DND-41 (cell line): ENCODE measurements at regions not wholly inside any gene's neighbourhood (a gene's known extent, or its start where the extent isn't known, plus 50 kb on each side); places are given as distances from the start of the nearest gene placed in this dataset.

ENCODE experiments used
- ATAC-seq: fragments of 200-7000 bp; cut with Tn5 transposase; 3 replicates; pipeline ENCODE4 v1.9.1; 2021; ENCODE audit warnings: low read depth; ENCODE audit not compliant: insufficient read depth
- DNase-seq: peaks from one replicate; pipeline ENCODE4 v3.0.0-alpha.2; 2020
- H2AFZ ChIP-seq: 2 replicates; pipeline ENCODE4 v1.6.0; 2012; ENCODE audit warnings: low read depth, low read length
- H3K27ac ChIP-seq: 2 replicates; pipeline ENCODE4 v1.5.1; 2012; ENCODE audit warnings: low read length, inconsistent platforms
- H3K27me3 ChIP-seq: fragments of 200-600 bp; sonication (generic); 2 replicates; pipeline ENCODE4 v1.6.0; 2012; ENCODE audit warnings: low read length, mild to moderate bottlenecking, inconsistent platforms; ENCODE audit not compliant: insufficient read depth, poor library complexity
- H3K36me3 ChIP-seq: 2 replicates; pipeline ENCODE4 v1.5.1; 2012; ENCODE audit warnings: low read length, inconsistent platforms; ENCODE audit not compliant: insufficient read depth
- H3K4me1 ChIP-seq: 2 replicates; pipeline ENCODE4 v1.5.1; 2012; ENCODE audit warnings: mild to moderate bottlenecking, low read length; ENCODE audit not compliant: insufficient read depth
- H3K4me2 ChIP-seq: 2 replicates; pipeline ENCODE4 v1.6.0; 2012; ENCODE audit warnings: mild to moderate bottlenecking, moderate library complexity, low read length, inconsistent platforms; ENCODE audit not compliant: insufficient read depth
- H3K4me3 ChIP-seq, 2 experiments: fragments of 200-600 bp in 1 of 2; shearing (Covaris generic) in 1 of 2; 2 replicates each; pipeline ENCODE4 v1.5.1; 2012 to 2016; ENCODE audit warnings: inconsistent platforms in 2 of 2, low read length in 2 of 2, mild to moderate bottlenecking in 2 of 2, low read depth in 1 of 2, moderate library complexity in 1 of 2
- H3K79me2 ChIP-seq: 2 replicates; pipeline ENCODE4 v1.6.0; 2012; ENCODE audit warnings: low read length, inconsistent platforms; ENCODE audit not compliant: insufficient read depth
- H3K9ac ChIP-seq: 2 replicates; pipeline ENCODE4 v1.6.0; 2012; ENCODE audit warnings: low read depth, mild to moderate bottlenecking, inconsistent platforms, low read length, moderate library complexity
- H3K9me3 ChIP-seq: 2 replicates; pipeline ENCODE4 v1.5.1; 2012; ENCODE audit warnings: low read length, moderate library complexity, mild to moderate bottlenecking, inconsistent platforms; ENCODE audit not compliant: insufficient read depth, severe bottlenecking
- H4K20me1 ChIP-seq: 2 replicates; pipeline ENCODE4 v1.6.0; 2012; ENCODE audit warnings: low read length; ENCODE audit not compliant: insufficient read depth
- CTCF ChIP-seq: IDR thresholded peaks from 2 replicates; pipeline ENCODE4 v1.5.1; 2012; ENCODE audit warnings: borderline replicate concordance, low read length, moderate library complexity, mild to moderate bottlenecking; ENCODE audit not compliant: poor library complexity, severe bottlenecking; ENCODE audit errors: extremely low read depth
- EZH2 ChIP-seq: IDR thresholded peaks from 3 replicates; pipeline ENCODE4 v1.6.1; 2012; ENCODE audit warnings: borderline replicate concordance, low read depth, mild to moderate bottlenecking, moderate library complexity, low read length, inconsistent platforms; ENCODE audit not compliant: severe bottlenecking

GRCh38 chr10:57535306-57535705 is 732.4 kb downstream of the IPMK start:
- H3K9me3 ChIP-seq: no peaks in the 10 kb centered on the region
- H3K27ac ChIP-seq: no peak overlapping the region
- TF ChIP-seq EZH2 (no peak), CTCF (no peak)
- H3K27me3 ChIP-seq: no peaks in the 10 kb centered on the region
- no peak overlapping the region for H2AFZ ChIP-seq
- no peak overlapping the region for H3K4me3 ChIP-seq
- H4K20me1 ChIP-seq: no peaks in the 10 kb centered on the region
- no peak overlapping the region for H3K9ac ChIP-seq
- no peaks in the 10 kb centered on the region for H3K36me3 ChIP-seq
- ATAC-seq (no peak), DNase-seq (no peak)
- no peaks in the 10 kb centered on the region for H3K4me1 ChIP-seq
- no peak overlapping the region for H3K4me2 ChIP-seq
- no peaks in the 10 kb centered on the region for H3K79me2 ChIP-seq

DNA sequence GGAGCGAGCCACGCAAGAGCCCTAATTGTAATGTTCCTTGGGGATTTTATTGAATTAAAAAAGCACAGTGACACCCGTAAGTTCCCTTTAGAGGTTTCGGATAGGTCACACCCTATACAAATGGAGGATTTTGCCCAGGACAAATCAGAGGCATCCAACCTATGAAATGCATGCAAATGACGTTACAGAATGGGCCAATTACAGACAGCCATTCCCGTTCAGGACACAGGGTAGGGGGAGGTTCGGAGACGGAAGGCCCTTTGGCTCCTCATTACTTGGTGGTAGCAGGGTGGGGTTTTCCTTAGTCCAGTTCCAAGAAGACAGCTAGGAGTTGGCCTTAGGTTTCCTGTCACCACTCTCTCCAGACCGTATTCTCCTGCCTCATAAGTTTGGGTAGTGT is 754.1 kb downstream of the IPMK start:
- no peak overlapping the region for H3K4me2 ChIP-seq
- TF ChIP-seq EZH2 (no peak), CTCF (no peak)

DNA sequence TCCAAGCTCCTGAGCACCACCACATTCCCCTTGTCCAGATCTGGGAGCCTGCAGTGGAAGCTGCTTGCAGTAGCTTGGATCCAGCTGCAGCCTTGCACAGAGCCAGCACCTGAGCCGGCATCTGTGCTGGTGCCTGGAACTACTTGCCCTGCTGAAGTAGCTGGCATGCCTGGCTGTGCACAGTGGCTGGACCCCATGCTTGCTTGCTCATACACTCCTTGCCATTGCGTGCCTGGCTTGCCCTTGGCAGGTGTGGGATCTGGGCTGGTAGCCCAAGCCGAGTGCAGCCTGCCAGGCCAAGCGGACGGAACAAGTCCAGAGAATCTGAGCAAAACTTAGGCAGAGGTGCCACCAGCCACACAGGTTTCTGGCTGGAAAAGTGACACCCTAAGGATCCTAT is 759.9 kb downstream of the IPMK start:
- Histone ChIP-seq H3K9me3 (peaks cover 6% of the 10 kb centered on the region), H3K79me2 (no peaks in the 10 kb centered on the region), H3K36me3 (no peaks in the 10 kb centered on the region), H3K4me1 (no peaks in the 10 kb centered on the region), H3K4me3 (no peak overlapping the region), H3K27me3 (no peaks in the 10 kb centered on the region), H2AFZ (no peak overlapping the region), H3K9ac (no peak overlapping the region), H3K27ac (no peak overlapping the region), H3K4me2 (no peak overlapping the region), H4K20me1 (no peaks in the 10 kb centered on the region)
- ATAC-seq (no peak), DNase-seq (no peak)
- TF ChIP-seq CTCF (no peak), EZH2 (no peak)

More for the DNA sequence above, 754.1 kb downstream of the IPMK start:
- H3K4me1 ChIP-seq: no peaks in the 10 kb centered on the region
- ATAC-seq (no peak), DNase-seq (no peak)
- no peaks in the 10 kb centered on the region for H3K36me3 ChIP-seq
- H3K79me2 ChIP-seq: no peaks in the 10 kb centered on the region
- no peak overlapping the region for H3K9ac ChIP-seq
- no peaks in the 10 kb centered on the region for H3K9me3 ChIP-seq
- H3K27me3 ChIP-seq: no peaks in the 10 kb centered on the region
- H3K27ac ChIP-seq: no peak overlapping the region
- H4K20me1 ChIP-seq: no peaks in the 10 kb centered on the region
- H2AFZ ChIP-seq: no peak overlapping the region
- H3K4me3 ChIP-seq: no peak overlapping the region
